ENCODE measurements at regions not wholly inside any gene's neighbourhood (a gene's known extent, or its start where the extent isn't known, plus 50 kb on each side); places are given as distances from the start of the nearest gene placed in this dataset.

- TF ChIP-seq ZNF532 (CRISPR knock-in tag; IDR thresholded peaks at IDR 0.05; ENCODE audit: borderline replicate concordance) = no peak
- TF ChIP-seq ARID4B (CRISPR knock-in tag; IDR thresholded peaks at IDR 0.05; ENCODE audit: borderline replicate concordance) = peak; percentile 42; the same call in 1 of the 2 replicates
- no peak for TF ChIP-seq KAT7 (CRISPR knock-in tag; IDR thresholded peaks at IDR 0.05; ENCODE audit: borderline replicate concordance)
- no peak for TF ChIP-seq RORB (CRISPR knock-in tag; IDR thresholded peaks at IDR 0.05)
- TF ChIP-seq NFYB (CRISPR knock-in tag; conservative IDR thresholded peaks at IDR 0.05; ENCODE audit: low read depth) = no peak
- no peak for TF ChIP-seq NFATC4 (CRISPR knock-in tag; IDR thresholded peaks at IDR 0.05)
- TF ChIP-seq ESRRA (CRISPR knock-in tag; IDR thresholded peaks at IDR 0.05; ENCODE audit: borderline replicate concordance) = peak; percentile 50; the same call in 1 of the 2 replicates
- no peak for TF ChIP-seq OVOL2 (CRISPR knock-in tag; IDR thresholded peaks at IDR 0.05; ENCODE audit: borderline replicate concordance)
- no peak for TF ChIP-seq ZMAT4 (CRISPR knock-in tag; IDR thresholded peaks at IDR 0.05)
- TF ChIP-seq GTF2I (CRISPR knock-in tag; conservative IDR thresholded peaks at IDR 0.05) = no peak
- TF ChIP-seq JUN (CRISPR knock-in tag; IDR thresholded peaks at IDR 0.05) = peak; percentile 77; the same call in 1 of the 2 replicates
- TF ChIP-seq AR (CRISPR knock-in tag; IDR thresholded peaks at IDR 0.05) = no peak
- no peak; the same call in 1 of the 2 replicates for TF ChIP-seq IRF1 (CRISPR knock-in tag; IDR thresholded peaks at IDR 0.05)
- no peak for TF ChIP-seq ZNF671 (CRISPR knock-in tag; IDR thresholded peaks at IDR 0.05)
- peak; percentile 83 for TF ChIP-seq TEAD1 (CRISPR knock-in tag; IDR thresholded peaks at IDR 0.05)
- TF ChIP-seq GRHL2 (CRISPR knock-in tag; IDR thresholded peaks at IDR 0.05; ENCODE audit: insufficient replicate concordance, severe bottlenecking) = no peak
- TF ChIP-seq PREB (CRISPR knock-in tag; IDR thresholded peaks at IDR 0.05; ENCODE audit: borderline replicate concordance) = no peak
- no peak for TF ChIP-seq ZNF263 (CRISPR knock-in tag; IDR thresholded peaks at IDR 0.05; ENCODE audit: low read depth)
- no peak for TF ChIP-seq ATF3 (CRISPR knock-in tag; conservative IDR thresholded peaks at IDR 0.05)
- TF ChIP-seq MXD4 (CRISPR knock-in tag; IDR thresholded peaks at IDR 0.05; ENCODE audit: borderline replicate concordance) = no peak
- TF ChIP-seq IRF2 (CRISPR knock-in tag; IDR thresholded peaks at IDR 0.05; ENCODE audit: borderline replicate concordance, low read depth) = no peak
Observed at GRCh38 chr17:79192503-79193351, 118.1 kb downstream of the ENGASE start (continued).

All from WTC11 (cell line).